GM19395 (cell line): ENCODE measurements at regions not wholly inside any gene's neighbourhood (a gene's known extent, or its start where the extent isn't known, plus 50 kb on each side); places are given as distances from the start of the nearest gene placed in this dataset.

Source experiments
- ATAC-seq: cut with Tn5 transposase; IDR thresholded peaks from one replicate; pipeline ENCODE4 v1.9.1; 2021; ENCODE audit warnings: mild to moderate bottlenecking, moderate library complexity; ENCODE audit not compliant: unreplicated experiment

- no peak for ATAC-seq
These were observed 96.2 kb upstream of the SIRPA start for GRCh38 chr20:1798982-1799381.

GRCh38 chr20:1793821-1794220 lies 101.4 kb upstream of the SIRPA start:
- ATAC-seq, result no peak

- no peak for ATAC-seq
These were observed 102.9 kb upstream of the SIRPA start for GRCh38 chr20:1792274-1792673.

GRCh38 chr20:1790386-1790785 lies 104.8 kb upstream of the SIRPA start:
- no peak for ATAC-seq

- ATAC-seq, result no peak
These were observed 107.2 kb upstream of the SIRPA start for GRCh38 chr20:1788044-1788443.

GRCh38 chr20:1786486-1786885 lies 108.7 kb upstream of the SIRPA start:
- ATAC-seq, result no peak

- ATAC-seq, result no peak
These were observed 110.6 kb upstream of the SIRPA start for GRCh38 chr20:1784586-1784985.

GRCh38 chr20:1783245-1783644 lies 112.0 kb upstream of the SIRPA start:
- ATAC-seq, result no peak

- no peak for ATAC-seq
These were observed 113.0 kb upstream of the SIRPA start for GRCh38 chr20:1782181-1782580.

- no peak for ATAC-seq
These were observed 115.6 kb upstream of the SIRPA start for GRCh38 chr20:1779567-1779966.

- no peak for ATAC-seq
These were observed 116.9 kb upstream of the SIRPA start for GRCh38 chr20:1778338-1778737.

GRCh38 chr20:1777476-1777820 lies 117.8 kb upstream of the SIRPA start:
- peak; percentile 41 for ATAC-seq

- ATAC-seq, result peak; percentile 69
These were observed 118.3 kb upstream of the SIRPA start for GRCh38 chr20:1776681-1777475.

- ATAC-seq, result no peak
These were observed 117.5 kb upstream of the SIRPG start for GRCh38 chr20:1775117-1775516.

GRCh38 chr20:1774479-1774878 lies 116.9 kb upstream of the SIRPG start:
- no peak for ATAC-seq

GRCh38 chr20:1773816-1774215 lies 116.2 kb upstream of the SIRPG start:
- no peak for ATAC-seq

- ATAC-seq, result no peak
These were observed 111.9 kb upstream of the SIRPG start for GRCh38 chr20:1769491-1769890.

GRCh38 chr20:1766731-1767130 lies 109.2 kb upstream of the SIRPG start:
- ATAC-seq, result no peak

GRCh38 chr20:1764136-1765033 lies 106.8 kb upstream of the SIRPG start:
- ATAC-seq, result peak; percentile 89

- no peak for ATAC-seq
These were observed 104.0 kb upstream of the SIRPG start for GRCh38 chr20:1761598-1761997.

- no peak for ATAC-seq
These were observed 103.5 kb upstream of the SIRPG start for GRCh38 chr20:1761116-1761515.

GRCh38 chr20:1758765-1759164 lies 101.2 kb upstream of the SIRPG start:
- ATAC-seq, result no peak
